ENCODE measurements at regions not wholly inside any gene's neighbourhood (a gene's known extent, or its start where the extent isn't known, plus 50 kb on each side); places are given as distances from the start of the nearest gene placed in this dataset.

- TF ChIP-seq ELK4 (IDR thresholded peaks at IDR 0.05; ENCODE audit: borderline replicate concordance, low read depth, low read length) (no peak), CTCF (tag by site-specific recombination; IDR thresholded peaks at IDR 0.05) (no peak), ZBTB49 (tag by site-specific recombination; IDR thresholded peaks at IDR 0.05; ENCODE audit: low read depth) (no peak), ZNF416 (tag by site-specific recombination; IDR thresholded peaks at IDR 0.05) (no peak), YY1 (tag by site-specific recombination; IDR thresholded peaks at IDR 0.05) (no peak), ZNF266 (tag by site-specific recombination; IDR thresholded peaks at IDR 0.05; ENCODE audit: low read depth) (no peak)
Observed at GRCh38 chr4:189279188-189279587, 661.5 kb upstream of the FRG1 start.
